ENCODE measurements at regions not wholly inside any gene's neighbourhood (a gene's known extent, or its start where the extent isn't known, plus 50 kb on each side); places are given as distances from the start of the nearest gene placed in this dataset.

DNA sequence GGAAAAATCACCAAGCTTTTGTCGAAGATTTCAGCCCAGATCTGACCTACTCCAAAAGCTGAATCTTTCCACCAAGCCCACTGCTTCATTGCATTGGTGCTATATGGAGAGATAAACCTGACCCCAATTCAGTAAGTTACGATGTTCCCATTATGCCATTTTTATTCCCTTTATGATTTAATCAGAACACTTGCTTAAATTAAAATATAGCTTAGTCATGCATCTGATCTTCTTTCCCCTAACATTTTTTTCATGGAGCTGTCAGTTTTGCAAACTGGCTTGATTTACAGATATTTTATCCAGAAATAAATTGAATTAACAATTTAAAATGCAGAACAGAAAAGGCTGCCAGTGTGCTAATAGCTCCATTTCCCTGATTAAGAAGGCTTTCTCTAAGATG lies 503.5 kb upstream of the C1orf87 start:
- no peak overlapping the region for H3K4me2 ChIP-seq (ENCODE audit: low read length)
- no peak overlapping the region for H3K4me3 ChIP-seq (ENCODE audit: low read length)
- no peaks in the 10 kb centered on the region for H3K36me3 ChIP-seq (ENCODE audit: insufficient read depth, low read length)
- H3K9me3 ChIP-seq (ENCODE audit: low read length), result no peaks in the 10 kb centered on the region
- H3K9me2 ChIP-seq (ENCODE audit: insufficient read depth, low read length), result no peaks in the 10 kb centered on the region
- no peaks in the 10 kb centered on the region for H3K27me3 ChIP-seq (ENCODE audit: insufficient read depth, low read depth, low read length)
- no peak overlapping the region for H3K27ac ChIP-seq (ENCODE audit: low read length)
- H3F3A ChIP-seq (ENCODE audit: insufficient read depth, low read length, poor library complexity, severe bottlenecking), result no peaks in the 10 kb centered on the region
- H3K9ac ChIP-seq (ENCODE audit: low read length), result no peak overlapping the region
- H4K20me1 ChIP-seq (ENCODE audit: insufficient read depth), result no peaks in the 10 kb centered on the region
- H2AFZ ChIP-seq (ENCODE audit: low read depth, low read length), result no peak overlapping the region
- no peaks in the 10 kb centered on the region for H3K79me2 ChIP-seq (replicated peaks; ENCODE audit: insufficient read depth, low read length)
- TF ChIP-seq POLR2AphosphoS5 (IDR thresholded peaks at IDR 0.05), result no peak
- TF ChIP-seq REST (IDR thresholded peaks at IDR 0.05; ENCODE audit: borderline replicate concordance), result no peak
- TF ChIP-seq EZH2 (IDR thresholded peaks at IDR 0.05; ENCODE audit: borderline replicate concordance, insufficient read depth, low read length, poor library complexity, severe bottlenecking), result no peak
- no peak for TF ChIP-seq SMC3 (conservative IDR thresholded peaks at IDR 0.05; ENCODE audit: poor library complexity)
- TF ChIP-seq MXI1 (conservative IDR thresholded peaks at IDR 0.05; ENCODE audit: poor library complexity, severe bottlenecking), result no peak
- no peak for TF ChIP-seq TAF1 (IDR thresholded peaks at IDR 0.05; ENCODE audit: low read depth)
- TF ChIP-seq RAD21 (conservative IDR thresholded peaks at IDR 0.05), result no peak
- no peak for TF ChIP-seq EP300 (conservative IDR thresholded peaks at IDR 0.05; ENCODE audit: poor library complexity, severe bottlenecking)
- TF ChIP-seq, protein P1, sequence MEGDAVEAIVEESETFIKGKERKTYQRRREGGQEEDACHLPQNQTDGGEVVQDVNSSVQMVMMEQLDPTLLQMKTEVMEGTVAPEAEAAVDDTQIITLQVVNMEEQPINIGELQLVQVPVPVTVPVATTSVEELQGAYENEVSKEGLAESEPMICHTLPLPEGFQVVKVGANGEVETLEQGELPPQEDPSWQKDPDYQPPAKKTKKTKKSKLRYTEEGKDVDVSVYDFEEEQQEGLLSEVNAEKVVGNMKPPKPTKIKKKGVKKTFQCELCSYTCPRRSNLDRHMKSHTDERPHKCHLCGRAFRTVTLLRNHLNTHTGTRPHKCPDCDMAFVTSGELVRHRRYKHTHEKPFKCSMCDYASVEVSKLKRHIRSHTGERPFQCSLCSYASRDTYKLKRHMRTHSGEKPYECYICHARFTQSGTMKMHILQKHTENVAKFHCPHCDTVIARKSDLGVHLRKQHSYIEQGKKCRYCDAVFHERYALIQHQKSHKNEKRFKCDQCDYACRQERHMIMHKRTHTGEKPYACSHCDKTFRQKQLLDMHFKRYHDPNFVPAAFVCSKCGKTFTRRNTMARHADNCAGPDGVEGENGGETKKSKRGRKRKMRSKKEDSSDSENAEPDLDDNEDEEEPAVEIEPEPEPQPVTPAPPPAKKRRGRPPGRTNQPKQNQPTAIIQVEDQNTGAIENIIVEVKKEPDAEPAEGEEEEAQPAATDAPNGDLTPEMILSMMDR (IDR thresholded peaks at IDR 0.05; ENCODE audit: poor library complexity, severe bottlenecking), result no peak

- Histone ChIP-seq H3K36me3 (ENCODE audit: insufficient read depth, low read length) (no peaks in the 10 kb centered on the region), H2AFZ (ENCODE audit: low read depth, low read length) (no peak overlapping the region), H3K4me2 (ENCODE audit: low read length) (no peak overlapping the region), H3K4me3 (ENCODE audit: low read length) (no peak overlapping the region), H3K9me3 (ENCODE audit: low read length) (no peaks in the 10 kb centered on the region), H3F3A (ENCODE audit: insufficient read depth, low read length, poor library complexity, severe bottlenecking) (no peaks in the 10 kb centered on the region), H3K79me2 (replicated peaks; ENCODE audit: insufficient read depth, low read length) (no peaks in the 10 kb centered on the region), H4K20me1 (ENCODE audit: insufficient read depth) (no peaks in the 10 kb centered on the region), H3K27me3 (ENCODE audit: insufficient read depth, low read depth, low read length) (no peaks in the 10 kb centered on the region), H3K9ac (ENCODE audit: low read length) (no peak overlapping the region), H3K27ac (ENCODE audit: low read length) (no peak overlapping the region), H3K9me2 (ENCODE audit: insufficient read depth, low read length) (no peaks in the 10 kb centered on the region)
- TF ChIP-seq EP300 (conservative IDR thresholded peaks at IDR 0.05; ENCODE audit: poor library complexity, severe bottlenecking) (no peak), POLR2AphosphoS5 (IDR thresholded peaks at IDR 0.05) (no peak), MXI1 (conservative IDR thresholded peaks at IDR 0.05; ENCODE audit: poor library complexity, severe bottlenecking) (no peak), EZH2 (IDR thresholded peaks at IDR 0.05; ENCODE audit: borderline replicate concordance, insufficient read depth, low read length, poor library complexity, severe bottlenecking) (no peak), TAF1 (IDR thresholded peaks at IDR 0.05; ENCODE audit: low read depth) (no peak), RAD21 (conservative IDR thresholded peaks at IDR 0.05) (no peak), SMC3 (conservative IDR thresholded peaks at IDR 0.05; ENCODE audit: poor library complexity) (no peak), REST (IDR thresholded peaks at IDR 0.05; ENCODE audit: borderline replicate concordance) (no peak)
- TF ChIP-seq, protein P1 (IDR thresholded peaks at IDR 0.05; ENCODE audit: poor library complexity, severe bottlenecking), result no peak
Observed at GRCh38 chr1:60575326-60575977, 501.9 kb upstream of the C1orf87 start.
